ENCODE measurements at regions not wholly inside any gene's neighbourhood (a gene's known extent, or its start where the extent isn't known, plus 50 kb on each side); places are given as distances from the start of the nearest gene placed in this dataset.

DNA sequence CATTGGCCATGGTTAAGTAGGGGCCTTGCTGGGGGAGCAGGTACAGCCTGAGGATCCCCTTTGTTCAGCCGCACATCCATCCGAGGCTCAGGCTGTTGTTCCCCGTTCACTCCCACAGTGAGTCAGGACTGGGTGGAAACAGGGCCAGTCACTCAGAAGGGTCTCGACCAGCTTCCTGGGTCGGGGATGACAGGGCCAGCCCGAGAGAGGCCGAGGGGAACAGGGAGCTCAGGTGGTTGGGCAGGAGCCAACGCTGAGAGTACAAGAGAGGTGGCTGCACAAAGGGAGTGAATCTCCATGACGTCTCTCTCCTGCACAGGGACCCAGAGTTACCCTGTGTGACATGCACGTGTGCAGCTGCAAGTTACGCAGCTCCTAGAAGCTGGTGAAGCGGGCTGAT is 97.2 kb upstream of the SHANK2 start:
- no peaks in the 10 kb centered on the region for H3K4me1 ChIP-seq (ENCODE audit: control insufficient read depth in 2 of 2, insufficient read depth in 2 of 2, low read length in 2 of 2)
- H3K4me3 ChIP-seq (ENCODE audit: low read length in 2 of 2): no peak overlapping the region
- H3K36me3 ChIP-seq (ENCODE audit: control insufficient read depth in 2 of 2, insufficient read depth in 2 of 2, low read length in 1 of 2): no peaks in the 10 kb centered on the region
- no peaks in the 10 kb centered on the region for H3K27me3 ChIP-seq (ENCODE audit: control insufficient read depth in 2 of 2, insufficient read depth in 1 of 2, low read length in 1 of 2)
- H3K9me3 ChIP-seq (ENCODE audit: control insufficient read depth in 2 of 2, insufficient read depth in 1 of 2, low read length in 1 of 2): no peaks in the 10 kb centered on the region
- WGBS: 80% methylated on average over 12 of the region's 12 CpGs
- no peak overlapping the region for H3K27ac ChIP-seq (ENCODE audit: low read depth in 1 of 2, low read length in 1 of 2)
- DNase-seq (ENCODE audit: low read depth in 6 of 9, low spot score in 9 of 9): no peak

- Histone ChIP-seq H3K4me3 (ENCODE audit: low read length in 2 of 2) (no peak overlapping the region), H3K27ac (ENCODE audit: low read depth in 1 of 2, low read length in 1 of 2) (no peak overlapping the region), H3K27me3 (ENCODE audit: control insufficient read depth in 2 of 2, insufficient read depth in 1 of 2, low read length in 1 of 2) (no peaks in the 10 kb centered on the region), H3K9me3 (ENCODE audit: control insufficient read depth in 2 of 2, insufficient read depth in 1 of 2, low read length in 1 of 2) (no peaks in the 10 kb centered on the region), H3K36me3 (ENCODE audit: control insufficient read depth in 2 of 2, insufficient read depth in 2 of 2, low read length in 1 of 2) (no peaks in the 10 kb centered on the region), H3K4me1 (ENCODE audit: control insufficient read depth in 2 of 2, insufficient read depth in 2 of 2, low read length in 2 of 2) (peaks cover 0 to 6% of the 10 kb centered on the region in 2 donors)
- DNase-seq (ENCODE audit: low read depth in 6 of 9, low spot score in 9 of 9): no peak
- WGBS: 71% methylated on average over 11 of the region's 11 CpGs
These were observed 91.5 kb upstream of the SHANK2 start for GRCh38 chr11:71343828-71344400.

DNA sequence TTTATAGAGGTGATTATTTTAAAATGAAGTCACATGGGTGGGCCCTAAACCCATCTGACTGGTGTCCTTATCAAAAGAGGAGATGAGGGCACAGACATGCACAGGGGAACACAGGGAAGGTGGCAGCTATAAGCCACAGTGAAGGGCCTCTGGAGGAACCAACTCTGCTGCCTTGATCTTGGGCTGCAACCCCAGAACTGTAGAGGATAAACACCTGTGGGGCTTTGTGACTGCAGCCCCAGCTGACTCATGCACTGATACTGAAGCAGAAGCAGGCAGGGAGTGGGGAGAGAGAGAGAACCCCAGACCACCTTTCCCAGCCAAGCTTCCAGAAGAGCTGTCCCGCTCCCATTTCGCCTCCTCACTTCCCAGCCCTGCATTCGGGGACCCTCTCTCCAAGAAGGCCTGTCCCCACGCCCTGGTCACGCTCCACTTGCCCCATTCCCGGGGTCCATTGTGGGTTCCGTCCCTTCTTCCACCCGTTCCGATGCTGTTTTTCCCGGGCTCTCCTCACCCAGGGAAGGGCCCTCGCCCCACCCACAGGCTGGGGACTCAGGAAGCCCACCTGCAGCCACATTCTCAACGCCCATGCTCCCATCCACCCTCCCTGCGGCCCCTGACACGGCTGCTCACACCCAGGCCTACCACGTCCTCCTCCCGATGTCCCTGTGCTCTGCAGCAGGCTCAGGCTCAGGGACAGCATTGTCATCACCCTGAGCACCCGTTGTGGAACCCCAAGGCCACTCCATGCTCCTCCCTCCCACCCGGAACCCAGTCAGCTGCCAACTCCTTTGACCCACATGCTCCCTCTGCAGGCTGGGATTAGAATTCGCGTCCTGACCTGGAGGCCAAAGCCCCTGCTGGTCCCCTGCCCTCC is 90.8 kb upstream of the SHANK2 start:
- no peak overlapping the region for H3K27ac ChIP-seq (ENCODE audit: low read depth in 1 of 2, low read length in 1 of 2)
- H3K9me3 ChIP-seq (ENCODE audit: control insufficient read depth in 2 of 2, insufficient read depth in 1 of 2, low read length in 1 of 2): no peaks in the 10 kb centered on the region
- H3K27me3 ChIP-seq (ENCODE audit: control insufficient read depth in 2 of 2, insufficient read depth in 1 of 2, low read length in 1 of 2): no peaks in the 10 kb centered on the region
- peak in 1 of 9 donors; percentile 4 for DNase-seq (ENCODE audit: low read depth in 6 of 9, low spot score in 9 of 9)
- H3K36me3 ChIP-seq (ENCODE audit: control insufficient read depth in 2 of 2, insufficient read depth in 2 of 2, low read length in 1 of 2): no peaks in the 10 kb centered on the region
- H3K4me1 ChIP-seq (ENCODE audit: control insufficient read depth in 2 of 2, insufficient read depth in 2 of 2, low read length in 2 of 2): peaks cover 0 to 6% of the 10 kb centered on the region in 2 donors
- no peak overlapping the region for H3K4me3 ChIP-seq (ENCODE audit: low read length in 2 of 2)
- WGBS: 71% methylated on average over 20 of the region's 20 CpGs

- 87% methylated on average over 13 of the region's 13 CpGs for WGBS
- no peaks in the 10 kb centered on the region for H3K9me3 ChIP-seq (ENCODE audit: control insufficient read depth in 2 of 2, insufficient read depth in 1 of 2, low read length in 1 of 2)
- H3K27me3 ChIP-seq (ENCODE audit: control insufficient read depth in 2 of 2, insufficient read depth in 1 of 2, low read length in 1 of 2): no peaks in the 10 kb centered on the region
- no peaks in the 10 kb centered on the region for H3K36me3 ChIP-seq (ENCODE audit: control insufficient read depth in 2 of 2, insufficient read depth in 2 of 2, low read length in 1 of 2)
- H3K4me3 ChIP-seq (ENCODE audit: low read length in 2 of 2): no peak overlapping the region
- H3K4me1 ChIP-seq (ENCODE audit: control insufficient read depth in 2 of 2, insufficient read depth in 2 of 2, low read length in 2 of 2): peaks cover 0 to 6% of the 10 kb centered on the region in 2 donors
- H3K27ac ChIP-seq (ENCODE audit: low read depth in 1 of 2, low read length in 1 of 2): no peak overlapping the region
- no peak for DNase-seq (ENCODE audit: low read depth in 6 of 9, low spot score in 9 of 9)
These were observed 89.7 kb upstream of the SHANK2 start for GRCh38 chr11:71342116-71342515.

DNA sequence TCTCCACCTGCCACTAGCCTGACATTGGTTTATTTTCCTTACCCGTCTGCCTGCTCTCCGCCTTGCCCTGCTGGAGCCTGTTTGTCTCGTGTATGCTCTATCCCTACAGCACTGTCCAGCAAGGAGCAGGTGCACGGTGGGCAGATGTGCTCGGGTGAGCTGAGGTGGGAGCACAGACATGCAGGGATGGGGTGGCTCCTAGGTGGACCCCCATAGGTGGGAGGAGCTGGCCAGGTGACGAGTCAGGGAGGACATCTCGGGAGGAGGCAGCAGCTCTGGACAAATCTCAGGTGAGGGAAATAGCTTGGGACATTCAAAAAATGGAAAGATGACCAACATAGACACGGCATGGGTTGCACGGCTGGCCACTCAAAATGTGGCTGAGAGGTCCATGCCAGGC is 89.2 kb upstream of the SHANK2 start:
- WGBS: 90% methylated on average over 9 of the region's 9 CpGs
- Histone ChIP-seq H3K36me3 (ENCODE audit: control insufficient read depth in 2 of 2, insufficient read depth in 2 of 2, low read length in 1 of 2) (no peaks in the 10 kb centered on the region), H3K27ac (ENCODE audit: low read depth in 1 of 2, low read length in 1 of 2) (no peak overlapping the region), H3K9me3 (ENCODE audit: control insufficient read depth in 2 of 2, insufficient read depth in 1 of 2, low read length in 1 of 2) (no peaks in the 10 kb centered on the region), H3K4me3 (ENCODE audit: low read length in 2 of 2) (no peak overlapping the region), H3K4me1 (ENCODE audit: control insufficient read depth in 2 of 2, insufficient read depth in 2 of 2, low read length in 2 of 2) (peaks cover 0 to 6% of the 10 kb centered on the region in 2 donors), H3K27me3 (ENCODE audit: control insufficient read depth in 2 of 2, insufficient read depth in 1 of 2, low read length in 1 of 2) (no peaks in the 10 kb centered on the region)
- DNase-seq (ENCODE audit: low read depth in 6 of 9, low spot score in 9 of 9): no peak

GRCh38 chr11:71341173-71341572 is 88.8 kb upstream of the SHANK2 start:
- H3K27ac ChIP-seq (ENCODE audit: low read depth in 1 of 2, low read length in 1 of 2): no peak overlapping the region
- DNase-seq (ENCODE audit: low read depth in 6 of 9, low spot score in 9 of 9): no peak
- no peaks in the 10 kb centered on the region for H3K9me3 ChIP-seq (ENCODE audit: control insufficient read depth in 2 of 2, insufficient read depth in 1 of 2, low read length in 1 of 2)

DNA sequence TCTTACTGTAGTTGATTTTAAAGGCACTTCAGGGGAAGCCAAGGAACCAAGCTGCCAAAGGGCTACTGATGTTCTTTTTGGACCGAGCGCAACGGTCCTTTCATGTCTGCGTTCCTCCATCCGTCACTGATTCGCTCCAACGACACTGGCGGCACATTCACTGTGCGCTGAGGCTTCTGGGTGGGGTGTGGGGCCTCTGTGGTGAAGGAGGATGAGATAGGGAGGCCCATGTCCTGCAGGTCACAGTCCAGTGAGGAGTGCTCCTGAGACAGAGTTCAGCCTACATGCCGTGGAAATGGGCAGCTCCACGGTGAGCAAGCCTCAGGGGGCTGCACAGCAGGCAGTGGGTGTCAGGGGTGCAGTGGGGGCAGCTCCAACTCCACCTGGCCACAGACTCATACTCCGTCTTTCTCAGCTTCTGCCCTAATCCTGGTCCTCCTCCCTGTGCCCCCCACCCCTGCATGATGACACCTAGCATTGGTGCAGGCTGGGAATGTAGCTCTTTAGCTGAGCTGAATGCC is 87.8 kb upstream of the SHANK2 start:
- H3K27ac ChIP-seq (ENCODE audit: low read depth in 1 of 2, low read length in 1 of 2): no peak overlapping the region
- no peaks in the 10 kb centered on the region for H3K27me3 ChIP-seq (ENCODE audit: control insufficient read depth in 2 of 2, insufficient read depth in 1 of 2, low read length in 1 of 2)
- no peaks in the 10 kb centered on the region for H3K9me3 ChIP-seq (ENCODE audit: control insufficient read depth in 2 of 2, insufficient read depth in 1 of 2, low read length in 1 of 2)
- WGBS: 91% methylated on average over 12 of the region's 12 CpGs
- no peak overlapping the region for H3K4me3 ChIP-seq (ENCODE audit: low read length in 2 of 2)
- H3K4me1 ChIP-seq (ENCODE audit: control insufficient read depth in 2 of 2, insufficient read depth in 2 of 2, low read length in 2 of 2): peaks cover 0 to 6% of the 10 kb centered on the region in 2 donors
- no peaks in the 10 kb centered on the region for H3K36me3 ChIP-seq (ENCODE audit: control insufficient read depth in 2 of 2, insufficient read depth in 2 of 2, low read length in 1 of 2)
- no peak for DNase-seq (ENCODE audit: low read depth in 6 of 9, low spot score in 9 of 9)

More at GRCh38 chr11:71341173-71341572, 88.8 kb upstream of the SHANK2 start:
- Histone ChIP-seq H3K4me1 (ENCODE audit: control insufficient read depth in 2 of 2, insufficient read depth in 2 of 2, low read length in 2 of 2) (peaks cover 0 to 6% of the 10 kb centered on the region in 2 donors), H3K4me3 (ENCODE audit: low read length in 2 of 2) (no peak overlapping the region), H3K27me3 (ENCODE audit: control insufficient read depth in 2 of 2, insufficient read depth in 1 of 2, low read length in 1 of 2) (no peaks in the 10 kb centered on the region), H3K36me3 (ENCODE audit: control insufficient read depth in 2 of 2, insufficient read depth in 2 of 2, low read length in 1 of 2) (no peaks in the 10 kb centered on the region)
- WGBS: 90% methylated on average over 8 of the region's 8 CpGs

DNA sequence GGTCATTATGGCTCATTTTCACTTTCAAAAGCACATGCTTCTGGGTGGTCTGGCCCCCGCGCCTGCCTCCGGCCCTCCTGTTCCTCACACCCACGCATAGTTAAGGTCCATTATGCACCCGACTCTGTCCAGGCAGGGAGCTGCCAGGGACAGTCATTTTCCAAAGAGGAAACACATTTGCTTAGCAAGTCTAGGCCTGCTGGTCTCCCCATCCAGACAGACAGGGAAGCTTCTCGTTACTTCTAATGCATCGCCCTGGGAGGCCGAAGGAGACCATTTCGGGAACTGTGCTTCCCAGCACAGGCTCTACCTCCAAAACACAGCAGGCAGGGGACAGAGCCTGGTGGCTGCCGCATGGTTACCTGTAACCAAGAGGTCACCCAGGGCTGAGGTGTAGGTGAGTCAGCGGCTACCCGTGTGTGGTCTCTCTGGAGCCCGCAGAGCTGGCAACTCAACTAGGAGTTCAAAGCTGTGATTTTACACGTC is 87.1 kb upstream of the SHANK2 start:
- 80% methylated on average over 14 of the region's 14 CpGs for WGBS
- peaks cover 0 to 6% of the 10 kb centered on the region in 2 donors for H3K4me1 ChIP-seq (ENCODE audit: control insufficient read depth in 2 of 2, insufficient read depth in 2 of 2, low read length in 2 of 2)
- H3K36me3 ChIP-seq (ENCODE audit: control insufficient read depth in 2 of 2, insufficient read depth in 2 of 2, low read length in 1 of 2): no peaks in the 10 kb centered on the region
- no peaks in the 10 kb centered on the region for H3K9me3 ChIP-seq (ENCODE audit: control insufficient read depth in 2 of 2, insufficient read depth in 1 of 2, low read length in 1 of 2)
- no peak overlapping the region for H3K4me3 ChIP-seq (ENCODE audit: low read length in 2 of 2)
- peak in 1 of 9 donors; percentile 1 for DNase-seq (ENCODE audit: low read depth in 6 of 9, low spot score in 9 of 9)
- H3K27ac ChIP-seq (ENCODE audit: low read depth in 1 of 2, low read length in 1 of 2): no peak overlapping the region
- no peaks in the 10 kb centered on the region for H3K27me3 ChIP-seq (ENCODE audit: control insufficient read depth in 2 of 2, insufficient read depth in 1 of 2, low read length in 1 of 2)

- 87% methylated on average over 12 of the region's 12 CpGs for whole genome bisulfite sequencing
- Histone ChIP-seq H3K4me3 (ENCODE audit: low read length in 2 of 2) (no peak overlapping the region), H3K27me3 (ENCODE audit: control insufficient read depth in 2 of 2, insufficient read depth in 1 of 2, low read length in 1 of 2) (no peaks in the 10 kb centered on the region), H3K36me3 (ENCODE audit: control insufficient read depth in 2 of 2, insufficient read depth in 2 of 2, low read length in 1 of 2) (no peaks in the 10 kb centered on the region), H3K4me1 (ENCODE audit: control insufficient read depth in 2 of 2, insufficient read depth in 2 of 2, low read length in 2 of 2) (peaks cover 0 to 6% of the 10 kb centered on the region in 2 donors), H3K9me3 (ENCODE audit: control insufficient read depth in 2 of 2, insufficient read depth in 1 of 2, low read length in 1 of 2) (peaks cover 0 to 3% of the 10 kb centered on the region in 2 donors), H3K27ac (ENCODE audit: low read depth in 1 of 2, low read length in 1 of 2) (no peak overlapping the region)
- no peak for DNase-seq (ENCODE audit: low read depth in 6 of 9, low spot score in 9 of 9)
These were observed 86.5 kb upstream of the SHANK2 start for GRCh38 chr11:71338801-71339395.
